ENCODE measurements at regions not wholly inside any gene's neighbourhood (a gene's known extent, or its start where the extent isn't known, plus 50 kb on each side); places are given as distances from the start of the nearest gene placed in this dataset.
"Not testable (repeated sequence)": the region's sequence is repeated elsewhere in the genome, so short reads cannot be mapped to it uniquely, and the experiment has no call there.

- no peak for DNase-seq (ENCODE audit: low read depth)
Measured at GRCh38 chr14:97028382-97028781, 231.2 kb downstream of the VRK1 start.

GRCh38 chr14:97029800-97030199 is 232.6 kb downstream of the VRK1 start:
- no peak for DNase-seq (ENCODE audit: low read depth)

DNA sequence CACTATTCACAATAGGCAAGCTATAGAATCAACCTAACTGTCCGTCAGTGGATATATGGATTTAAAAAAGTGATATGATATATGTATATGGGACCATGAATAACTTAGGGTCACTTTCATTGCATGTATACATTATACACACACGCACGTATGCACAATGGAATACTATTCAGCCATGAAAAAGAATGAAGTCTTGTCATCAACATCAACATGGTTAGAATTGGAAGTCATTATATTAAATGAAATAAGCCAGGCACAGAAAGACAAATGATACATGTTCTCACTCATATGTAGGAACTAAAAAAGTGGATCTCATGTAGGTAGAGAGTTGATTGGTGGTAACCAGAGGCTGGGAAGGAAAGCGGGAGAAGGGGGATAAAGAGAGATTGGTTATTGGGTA is 234.3 kb downstream of the VRK1 start:
- no peak for DNase-seq (ENCODE audit: low read depth)

DNA sequence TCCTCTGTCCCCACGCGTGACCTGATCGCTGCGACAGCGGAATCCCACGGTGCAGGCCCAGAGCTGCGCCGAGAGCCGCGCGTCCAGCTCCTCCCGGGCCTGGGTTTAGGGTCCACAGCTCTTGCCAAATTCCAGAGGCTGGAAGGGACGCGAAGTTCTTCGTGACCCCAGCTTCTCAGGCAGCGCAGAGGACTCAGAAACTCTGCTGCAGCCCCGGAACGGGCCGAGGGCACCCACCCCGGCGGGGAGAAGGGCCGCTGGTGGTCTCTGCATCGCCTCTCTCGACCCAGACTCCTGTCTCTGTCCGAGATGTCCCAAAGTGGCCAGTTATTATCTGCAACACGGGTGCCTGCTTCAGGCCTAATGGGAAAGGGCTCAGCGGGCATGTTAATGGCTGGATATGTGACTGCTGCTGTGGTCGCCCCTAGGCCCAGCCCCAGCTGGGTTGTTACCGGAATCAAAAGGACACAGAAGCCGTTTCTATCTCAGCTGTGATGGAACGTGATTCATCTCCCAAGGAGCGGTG is 236.4 kb downstream of the VRK1 start:
- no peak for DNase-seq (ENCODE audit: low read depth)

DNA sequence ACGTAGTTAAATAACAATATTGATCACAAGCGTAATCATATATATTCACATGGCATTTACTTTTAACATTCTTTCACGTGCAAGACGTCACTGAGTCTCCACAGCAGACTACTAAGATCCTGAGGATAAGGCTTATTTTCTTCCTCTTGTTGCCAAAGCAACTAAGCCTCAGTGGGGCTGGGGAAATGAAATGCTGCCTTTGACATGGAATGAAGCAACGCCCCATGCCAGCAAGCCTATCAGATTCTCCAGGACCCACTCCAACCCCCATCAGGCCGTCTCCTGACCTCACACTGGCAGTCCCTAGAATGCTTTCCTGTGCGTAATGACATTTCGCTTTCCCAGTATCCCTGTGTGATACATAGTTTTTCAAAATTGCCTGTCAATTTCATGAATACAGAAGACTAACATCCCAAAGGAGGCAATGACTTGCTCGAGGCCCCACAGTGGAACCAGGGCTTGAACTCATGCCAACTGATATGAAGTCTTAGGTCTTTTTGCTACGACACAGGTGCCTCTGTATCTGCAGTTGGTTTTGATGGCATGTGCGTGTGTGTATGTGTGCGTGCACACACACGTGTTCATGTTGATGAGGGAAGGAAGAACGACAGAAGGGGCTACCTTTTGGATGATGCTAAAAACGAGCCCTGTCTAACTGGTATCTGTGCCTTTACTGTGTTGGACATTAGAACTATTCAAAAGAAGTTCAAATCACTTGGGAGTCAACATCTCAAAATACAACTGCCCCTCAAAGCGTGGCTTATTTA is 239.1 kb downstream of the VRK1 start:
- DNase-seq (ENCODE audit: low read depth) = no peak

- no peak for DNase-seq (ENCODE audit: low read depth)
Measured at GRCh38 chr14:97039717-97040363, 242.7 kb downstream of the VRK1 start.

- no peak for DNase-seq (ENCODE audit: low read depth)
Measured at GRCh38 chr14:97046967-97047366, 249.8 kb downstream of the VRK1 start.

GRCh38 chr14:97052001-97052400 is 254.8 kb downstream of the VRK1 start:
- DNase-seq (ENCODE audit: low read depth) = no peak

- no peak for DNase-seq (ENCODE audit: low read depth)
Measured at GRCh38 chr14:97053941-97054340, 256.8 kb downstream of the VRK1 start.

- no peak for DNase-seq (ENCODE audit: low read depth)
Measured at GRCh38 chr14:97055355-97055754, 258.2 kb downstream of the VRK1 start.

- DNase-seq (ENCODE audit: low read depth) = no peak
Measured at GRCh38 chr14:97056086-97056485, 258.9 kb downstream of the VRK1 start.

GRCh38 chr14:97057238-97058073 is 260.3 kb downstream of the VRK1 start:
- no peak for DNase-seq (ENCODE audit: low read depth)

DNA sequence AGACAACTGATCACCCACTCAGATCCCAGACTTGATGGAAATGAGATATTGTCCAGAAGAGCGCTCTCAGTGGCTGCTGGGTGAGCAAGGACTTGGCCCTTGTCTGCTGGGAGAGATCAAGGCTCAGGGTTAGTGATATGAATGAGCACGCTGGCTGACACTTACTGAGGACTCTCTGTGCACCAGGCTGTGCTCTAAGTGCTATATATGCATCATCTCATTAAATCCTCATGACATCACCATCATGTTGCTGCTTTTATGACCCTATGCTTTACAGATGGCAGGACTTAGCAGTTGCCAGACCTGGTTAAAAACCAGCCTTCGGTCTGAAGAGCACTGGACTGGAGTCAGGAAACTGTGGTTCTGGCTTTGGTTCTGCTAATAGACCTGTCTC is 260.9 kb downstream of the VRK1 start:
- DNase-seq (ENCODE audit: low read depth) = no peak

GRCh38 chr14:97058589-97058988 is 261.4 kb downstream of the VRK1 start:
- no peak for DNase-seq (ENCODE audit: low read depth)

GRCh38 chr14:97061198-97061597 is 264.0 kb downstream of the VRK1 start:
- DNase-seq (ENCODE audit: low read depth) = no peak

DNA sequence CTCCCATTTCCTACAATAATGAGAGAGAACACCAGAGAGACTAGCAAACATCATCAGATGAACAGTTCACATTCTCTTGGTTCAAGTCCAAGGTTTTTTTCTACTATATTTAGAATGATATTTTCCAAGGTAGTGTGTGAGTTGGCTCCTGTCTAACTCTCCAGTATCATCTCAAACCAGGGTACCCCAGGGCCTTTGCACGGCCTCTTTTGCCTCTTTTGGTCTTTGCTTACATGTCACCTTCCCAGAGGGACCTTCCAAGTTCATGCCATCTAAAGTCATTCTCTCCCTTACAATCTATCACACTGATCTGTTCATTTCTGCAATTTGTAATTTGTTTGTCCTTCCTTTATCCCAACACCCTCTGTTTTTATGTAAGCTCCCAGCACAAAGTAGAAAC is 264.5 kb downstream of the VRK1 start:
- no peak for DNase-seq (ENCODE audit: low read depth)

DNA sequence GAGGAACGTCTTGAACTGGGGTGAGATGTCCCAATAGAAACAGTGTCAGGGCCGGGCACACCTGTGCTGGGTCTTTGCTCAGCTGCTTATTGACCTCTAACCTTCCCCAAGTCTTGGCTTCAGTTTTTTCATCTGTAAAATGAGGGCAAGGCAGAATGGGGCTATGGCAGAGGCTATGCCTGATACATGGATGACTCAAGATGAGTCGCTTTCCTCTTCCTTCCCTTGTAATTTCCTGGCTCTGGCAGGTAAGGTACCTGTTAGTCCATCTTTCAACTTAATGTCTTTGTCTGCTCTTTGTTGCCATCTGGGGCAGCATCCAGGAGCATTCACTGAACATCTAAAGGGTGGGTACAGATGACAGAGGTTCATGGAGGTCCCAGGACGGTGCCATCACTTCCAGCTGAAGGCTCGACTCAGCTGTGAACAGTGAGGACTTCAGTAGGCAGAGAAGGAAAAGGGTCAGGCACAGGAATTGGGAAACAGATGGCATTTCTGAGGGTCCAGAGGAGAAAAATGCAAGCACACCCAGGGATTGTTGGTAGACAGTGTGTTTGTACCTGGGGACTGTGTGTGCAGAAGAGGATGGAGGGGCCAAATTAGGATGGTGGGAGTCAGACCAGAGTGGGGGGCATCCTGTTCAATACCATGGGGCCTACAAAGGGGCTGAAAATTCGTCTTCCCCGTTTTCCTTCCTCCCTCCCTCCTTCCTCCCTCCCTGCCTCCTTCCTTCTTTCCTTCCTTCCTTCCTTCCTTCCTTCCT is 268.3 kb downstream of the VRK1 start:
- DNase-seq (ENCODE audit: low read depth) = no peak

DNA sequence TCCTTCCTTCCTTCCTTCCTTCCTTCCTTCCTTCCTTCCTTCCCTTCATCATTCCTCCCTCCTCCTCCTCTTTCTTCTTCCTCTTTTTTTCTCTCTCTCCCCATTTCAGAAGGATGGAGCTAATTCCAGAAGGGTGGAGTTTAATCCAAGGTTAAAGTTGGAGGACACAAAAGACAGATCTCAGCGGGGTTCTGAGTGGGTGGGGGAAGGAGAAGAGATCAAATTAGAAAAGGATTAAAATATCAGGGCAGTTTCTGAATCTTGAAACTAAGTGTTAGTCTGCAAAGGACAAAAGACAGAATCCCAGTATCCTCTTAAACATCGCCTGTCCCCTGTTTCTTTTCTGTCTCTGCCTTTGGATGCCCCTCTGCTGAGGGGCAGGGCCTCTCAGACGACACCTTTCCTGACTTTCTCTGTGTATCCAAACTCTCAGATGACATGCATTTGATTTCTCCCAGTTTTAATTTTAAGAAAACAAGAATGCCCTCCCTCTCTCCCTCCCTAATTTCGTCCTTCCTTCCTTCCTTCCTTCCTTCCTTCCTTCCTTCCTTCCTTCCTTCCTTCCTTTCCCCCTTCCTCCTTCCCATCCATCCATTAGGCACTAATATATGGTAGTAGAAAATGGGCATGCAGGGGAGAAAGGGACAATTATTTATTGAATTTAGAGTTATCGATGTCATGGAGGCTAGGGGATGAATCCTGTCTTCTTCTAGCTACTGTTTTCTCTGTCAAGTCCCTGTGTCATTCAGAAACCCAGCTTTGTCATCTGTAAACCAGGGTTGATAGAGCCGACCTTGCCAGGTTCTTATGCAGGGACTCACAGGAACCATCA is 269.1 kb downstream of the VRK1 start:
- DNase-seq (ENCODE audit: low read depth) = no peak

DNA sequence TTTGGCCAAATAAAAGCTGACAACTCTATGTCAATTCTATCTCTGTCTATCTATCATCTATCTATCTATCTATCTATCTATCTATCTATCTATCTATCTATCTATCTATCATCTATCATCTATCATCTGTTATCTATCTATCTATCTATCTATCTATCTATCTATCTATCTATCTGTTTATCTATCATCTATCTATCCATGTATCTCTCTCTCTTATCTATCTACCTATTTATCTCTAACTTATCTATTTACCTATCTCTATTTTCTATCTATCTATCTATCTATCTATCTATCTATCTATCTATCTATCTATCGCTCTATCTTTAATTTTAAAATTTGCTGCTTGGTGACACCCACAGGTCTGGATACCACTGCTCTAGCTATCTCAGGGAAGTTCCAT is 271.1 kb downstream of the VRK1 start:
- DNase-seq (ENCODE audit: low read depth) = not testable (repeated sequence)

GRCh38 chr14:97070259-97070658 is 273.1 kb downstream of the VRK1 start:
- no peak for DNase-seq (ENCODE audit: low read depth)

DNA sequence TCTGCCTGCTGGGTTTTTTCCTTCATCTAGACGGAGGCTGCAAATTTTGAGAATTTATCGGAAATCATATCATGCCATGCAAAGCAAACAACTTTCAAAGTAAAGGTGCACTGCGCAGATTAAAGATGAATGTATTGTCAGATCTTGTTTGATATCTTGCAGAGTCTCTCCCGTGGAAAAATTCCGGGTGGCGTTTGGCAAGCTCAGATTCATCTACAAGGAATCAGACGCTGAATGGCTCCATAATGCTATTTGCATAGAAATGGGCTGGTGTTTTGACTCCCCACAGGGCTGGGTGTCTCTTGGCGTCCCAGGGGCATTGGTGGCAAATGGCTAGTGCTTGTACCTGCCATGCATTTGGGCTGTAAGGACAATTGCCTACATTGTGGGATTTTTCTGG is 274.0 kb downstream of the VRK1 start:
- DNase-seq (ENCODE audit: low read depth) = no peak
